GM12891 (cell line): ENCODE measurements at regions not wholly inside any gene's neighbourhood (a gene's known extent, or its start where the extent isn't known, plus 50 kb on each side); places are given as distances from the start of the nearest gene placed in this dataset.

Experiments
- POLR2A ChIP-seq: IDR thresholded peaks from 2 replicates; pipeline ENCODE4 v1.6.1; 2011; ENCODE audit warnings: low read depth, low read length, control low read depth
- POLR2AphosphoS5 ChIP-seq: IDR thresholded peaks from 2 replicates; pipeline ENCODE4 v1.6.1; 2011; ENCODE audit warnings: low read depth, low read length, control low read depth
- TAF1 ChIP-seq: IDR thresholded peaks from 2 replicates; pipeline ENCODE4 v1.6.1; 2011; ENCODE audit warnings: low read depth, low read length, control low read depth

DNA sequence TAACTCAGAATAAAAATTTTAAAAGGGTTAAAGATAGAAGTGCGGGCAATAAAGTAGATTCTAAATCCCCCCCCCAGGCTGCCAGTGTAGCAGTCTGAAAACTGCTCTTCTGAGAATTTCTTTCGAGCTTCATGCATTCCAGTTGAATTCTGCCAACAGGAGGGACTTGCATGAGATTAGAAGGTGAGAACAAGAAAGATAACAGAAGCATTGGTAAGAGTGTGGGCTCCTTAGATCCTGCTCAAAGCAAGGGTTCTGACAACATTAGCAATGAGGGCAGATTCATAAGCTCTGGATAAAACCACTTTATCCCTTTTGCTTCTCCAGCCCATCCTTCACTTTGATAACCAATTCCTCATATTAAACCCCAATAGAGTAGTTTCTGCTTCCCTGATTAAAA lies 235.9 kb upstream of the CDH6 start:
- TF ChIP-seq POLR2AphosphoS5 (no peak), POLR2A (no peak), TAF1 (no peak)
